HEK293 (cell line): ENCODE measurements at regions not wholly inside any gene's neighbourhood (a gene's known extent, or its start where the extent isn't known, plus 50 kb on each side); places are given as distances from the start of the nearest gene placed in this dataset.

Experiments
- CTCF ChIA-PET: fragments of 350-600 bp; formaldehyde crosslinking; extraction: SDS; loops from one replicate; lab custom pipeline; 2021; ENCODE audit warnings: antibody characterized with exemption; lab: Yijun Ruan, JAX
- POLR2A ChIA-PET: fragments of 300-600 bp; formaldehyde crosslinking; extraction: SDS; loops from one replicate; lab custom pipeline; 2020; ENCODE audit warnings: antibody characterized with exemption, inconsistent platforms; lab: Yijun Ruan, JAX
- H3K27ac ChIP-seq: fragments of 200-500 bp; sonication (Bioruptor generic); 2 replicates; pipeline ENCODE4 v1.5.1; 2014; ENCODE audit warnings: low read depth, low read length, control low read depth, inconsistent platforms; ENCODE audit errors: extremely low read depth
- H3K36me3 ChIP-seq, 2 experiments: fragments of 200-500 bp in 1 of 2; sonication (Bioruptor generic) in 1 of 2; 1 replicate in 1 of 2; 2 replicates in 1 of 2; pipeline ENCODE4 v1.5.1; 2014 to 2017; ENCODE audit warnings: inconsistent platforms in 2 of 2, low read length in 2 of 2; ENCODE audit not compliant: control insufficient read depth in 2 of 2, insufficient read depth in 1 of 2
- H3K4me1 ChIP-seq: fragments of 200-500 bp; sonication (Bioruptor generic); 2 replicates; pipeline ENCODE4 v1.5.1; 2014; ENCODE audit warnings: mild to moderate bottlenecking, low read length, inconsistent platforms; ENCODE audit not compliant: control insufficient read depth, insufficient read depth
- H3K4me3 ChIP-seq: 2 replicates; pipeline ENCODE4 v1.5.1; 2011; ENCODE audit warnings: low read depth, mild to moderate bottlenecking, control low read depth, low read length, moderate library complexity
- H3K9me3 ChIP-seq: fragments of 200-500 bp; sonication (Bioruptor generic); 2 replicates; pipeline ENCODE4 v1.5.1; 2014; ENCODE audit warnings: low read depth, low read length, inconsistent platforms; ENCODE audit not compliant: control insufficient read depth, insufficient read depth
- BCL11B ChIP-seq: fragments of 450-650 bp; formaldehyde crosslinking; IDR thresholded peaks from 2 replicates; pipeline ENCODE4 v1.5.1; 2016; ENCODE audit warnings: low read depth, missing biosample characterization, missing genetic modification characterization
- KLF1 ChIP-seq: fragments of 450-650 bp; formaldehyde crosslinking; IDR thresholded peaks from 2 replicates; pipeline ENCODE4 v1.5.1; 2016; ENCODE audit warnings: missing biosample characterization, missing genetic modification characterization
- WT1 ChIP-seq: fragments of 450-650 bp; formaldehyde crosslinking; IDR thresholded peaks from 2 replicates; pipeline ENCODE4 v1.5.1; 2016; ENCODE audit warnings: missing biosample characterization, missing genetic modification characterization
- YY1 ChIP-seq: fragments of 450-650 bp; formaldehyde crosslinking; IDR thresholded peaks from 2 replicates; pipeline ENCODE4 v1.5.1; 2018; ENCODE audit warnings: missing biosample characterization, missing genetic modification characterization
- ZNF112 ChIP-seq: fragments of 450-650 bp; formaldehyde crosslinking; IDR thresholded peaks from 2 replicates; pipeline ENCODE4 v1.5.0; 2017; ENCODE audit warnings: missing biosample characterization, missing genetic modification characterization
- ZNF214 ChIP-seq: fragments of 450-650 bp; formaldehyde crosslinking; IDR thresholded peaks from 2 replicates; pipeline ENCODE4 v1.5.1; 2017; ENCODE audit warnings: missing biosample characterization, mild to moderate bottlenecking, missing genetic modification characterization, borderline replicate concordance
- ZNF223 ChIP-seq: fragments of 450-650 bp; formaldehyde crosslinking; IDR thresholded peaks from 2 replicates; pipeline ENCODE4 v1.5.1; 2016; ENCODE audit warnings: missing biosample characterization, missing genetic modification characterization
- ZNF274 ChIP-seq, 2 experiments: fragments of 200-500 bp in 1 of 2; fragments of 450-650 bp in 1 of 2; sonication (Bioruptor generic) in 1 of 2; formaldehyde crosslinking in 1 of 2; IDR thresholded peaks; 2 replicates each; pipeline versions ENCODE4 v1.5.1 to v1.6.1; 2014 to 2016; ENCODE audit warnings: borderline replicate concordance in 1 of 2, inconsistent platforms in 1 of 2, low read length in 1 of 2, missing biosample characterization in 1 of 2, missing genetic modification characterization in 1 of 2
- ZNF335 ChIP-seq: fragments of 450-650 bp; formaldehyde crosslinking; conservative IDR thresholded peaks from 2 replicates; pipeline ENCODE4 v1.5.1; 2016; ENCODE audit warnings: missing biosample characterization, missing genetic modification characterization
- ZNF624 ChIP-seq: fragments of 450-650 bp; formaldehyde crosslinking; IDR thresholded peaks from 2 replicates; pipeline ENCODE4 v1.5.1; 2017; ENCODE audit warnings: missing biosample characterization, missing genetic modification characterization
- ZNF629 ChIP-seq: fragments of 450-650 bp; formaldehyde crosslinking; IDR thresholded peaks from 2 replicates; pipeline ENCODE4 v1.5.1; 2017; ENCODE audit warnings: missing biosample characterization, missing genetic modification characterization
- ZNF664 ChIP-seq: fragments of 450-650 bp; formaldehyde crosslinking; IDR thresholded peaks from 2 replicates; pipeline ENCODE4 v1.5.1; 2016; ENCODE audit warnings: missing biosample characterization, missing genetic modification characterization
- ZNF777 ChIP-seq: fragments of 450-650 bp; formaldehyde crosslinking; IDR thresholded peaks from 2 replicates; pipeline ENCODE4 v1.5.1; 2017; ENCODE audit warnings: missing biosample characterization, missing genetic modification characterization, borderline replicate concordance
- TF ChIP-seq, protein P1 (sequence below): fragments of 450-650 bp; formaldehyde crosslinking; IDR thresholded peaks from 2 replicates; pipeline ENCODE4 v1.5.1; 2016; ENCODE audit warnings: missing biosample characterization, missing genetic modification characterization
- TF ChIP-seq, protein P2 (sequence below): IDR thresholded peaks from 2 replicates; pipeline ENCODE4 v1.6.1; 2011; ENCODE audit warnings: mild to moderate bottlenecking, low read depth, low read length, borderline replicate concordance
- TF ChIP-seq, protein P3 (sequence below): fragments of 450-650 bp; IDR thresholded peaks from 2 replicates; pipeline ENCODE4 v1.5.1; 2018; ENCODE audit warnings: missing biosample characterization, mild to moderate bottlenecking, missing genetic modification characterization
- TF ChIP-seq, protein P4 (sequence below): fragments of 450-650 bp; formaldehyde crosslinking; IDR thresholded peaks from 2 replicates; pipeline ENCODE4 v1.5.1; 2016; ENCODE audit warnings: missing biosample characterization, missing genetic modification characterization
- TF ChIP-seq, protein P5 (sequence below): fragments of 450-650 bp; formaldehyde crosslinking; IDR thresholded peaks from 2 replicates; pipeline ENCODE4 v1.5.1; 2017; ENCODE audit warnings: missing biosample characterization, missing genetic modification characterization
- TF ChIP-seq, protein P6 (sequence below): fragments of 450-650 bp; formaldehyde crosslinking; IDR thresholded peaks from 2 replicates; pipeline ENCODE4 v1.5.1; 2016; ENCODE audit warnings: missing biosample characterization, missing genetic modification characterization

DNA sequence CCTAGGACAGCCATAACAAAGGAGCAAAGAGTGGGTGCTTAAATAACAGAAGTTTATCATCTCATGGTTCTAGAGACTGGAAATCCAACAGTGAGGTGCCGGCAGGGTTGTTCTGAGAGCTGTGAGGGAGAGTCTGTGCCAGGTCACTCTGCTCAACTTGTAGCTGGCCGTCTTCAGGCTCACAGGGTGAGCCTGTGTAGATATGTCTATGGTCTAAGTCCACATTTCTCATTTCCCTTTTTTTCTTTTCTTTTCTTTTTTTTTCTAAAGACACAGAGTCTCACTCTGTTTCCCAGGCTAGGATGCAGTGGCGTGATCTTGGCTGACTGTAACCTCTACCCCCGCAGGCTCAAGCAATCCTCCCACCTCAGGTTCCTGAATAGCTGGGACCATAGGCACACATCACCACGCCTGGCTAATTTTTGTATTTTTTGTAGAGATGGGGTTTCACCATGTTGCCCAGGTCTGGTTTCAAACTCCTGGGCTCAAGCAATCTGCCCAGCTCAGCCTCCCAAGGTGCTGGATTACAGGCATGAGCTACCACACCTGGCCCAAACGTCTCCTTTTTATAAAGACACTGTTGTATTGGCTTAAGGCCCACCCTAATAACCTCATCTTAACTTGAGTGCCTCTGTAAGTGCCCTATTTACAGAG is 142.2 kb downstream of the SP3 start (continued):
- TF ChIP-seq ZNF664 (tag by site-specific recombination) (no peak), WT1 (tag by site-specific recombination) (no peak), ZNF274 (IDR thresholded peaks at IDR 0.05; ENCODE audit: low read length) (no peak), ZNF274 (tag by site-specific recombination; IDR thresholded peaks at IDR 0.05; ENCODE audit: borderline replicate concordance) (no peak)
- TF ChIP-seq, all 188 proteins: peak for 0

DNA sequence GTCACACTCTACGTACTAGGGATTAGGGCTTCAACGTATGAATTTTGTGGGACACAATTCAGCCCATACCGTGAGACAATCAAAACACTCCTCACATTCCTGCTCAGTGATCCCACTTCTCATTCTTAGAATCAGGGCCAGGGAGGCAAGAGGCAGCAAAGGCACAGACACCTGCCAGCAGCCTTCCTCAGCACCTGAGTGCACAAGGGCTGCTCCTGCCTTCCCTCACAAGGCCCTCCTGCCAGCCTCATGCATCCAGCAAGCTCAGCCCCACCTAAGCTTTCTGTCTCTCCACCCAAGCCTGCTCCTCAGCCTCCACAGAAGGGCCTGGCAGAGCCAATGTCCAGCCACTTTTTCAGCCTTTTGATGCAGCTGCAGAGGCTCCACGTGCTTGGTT is 141.6 kb downstream of the SP3 start:
- ChIA-PET POLR2A (no interaction called here), CTCF (interaction anchor here (0.6 to 0.7 kb wide), 2 partner anchors 16 to 253 kb away, joined by 3 to 4 read pairs; no protein-coding TSS in a partner anchor)
- TF ChIP-seq ZNF335 (tag by site-specific recombination): no peak
- TF ChIP-seq, protein P1, sequence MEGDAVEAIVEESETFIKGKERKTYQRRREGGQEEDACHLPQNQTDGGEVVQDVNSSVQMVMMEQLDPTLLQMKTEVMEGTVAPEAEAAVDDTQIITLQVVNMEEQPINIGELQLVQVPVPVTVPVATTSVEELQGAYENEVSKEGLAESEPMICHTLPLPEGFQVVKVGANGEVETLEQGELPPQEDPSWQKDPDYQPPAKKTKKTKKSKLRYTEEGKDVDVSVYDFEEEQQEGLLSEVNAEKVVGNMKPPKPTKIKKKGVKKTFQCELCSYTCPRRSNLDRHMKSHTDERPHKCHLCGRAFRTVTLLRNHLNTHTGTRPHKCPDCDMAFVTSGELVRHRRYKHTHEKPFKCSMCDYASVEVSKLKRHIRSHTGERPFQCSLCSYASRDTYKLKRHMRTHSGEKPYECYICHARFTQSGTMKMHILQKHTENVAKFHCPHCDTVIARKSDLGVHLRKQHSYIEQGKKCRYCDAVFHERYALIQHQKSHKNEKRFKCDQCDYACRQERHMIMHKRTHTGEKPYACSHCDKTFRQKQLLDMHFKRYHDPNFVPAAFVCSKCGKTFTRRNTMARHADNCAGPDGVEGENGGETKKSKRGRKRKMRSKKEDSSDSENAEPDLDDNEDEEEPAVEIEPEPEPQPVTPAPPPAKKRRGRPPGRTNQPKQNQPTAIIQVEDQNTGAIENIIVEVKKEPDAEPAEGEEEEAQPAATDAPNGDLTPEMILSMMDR (tag by site-specific recombination): no peak
- TF ChIP-seq, protein P2, sequence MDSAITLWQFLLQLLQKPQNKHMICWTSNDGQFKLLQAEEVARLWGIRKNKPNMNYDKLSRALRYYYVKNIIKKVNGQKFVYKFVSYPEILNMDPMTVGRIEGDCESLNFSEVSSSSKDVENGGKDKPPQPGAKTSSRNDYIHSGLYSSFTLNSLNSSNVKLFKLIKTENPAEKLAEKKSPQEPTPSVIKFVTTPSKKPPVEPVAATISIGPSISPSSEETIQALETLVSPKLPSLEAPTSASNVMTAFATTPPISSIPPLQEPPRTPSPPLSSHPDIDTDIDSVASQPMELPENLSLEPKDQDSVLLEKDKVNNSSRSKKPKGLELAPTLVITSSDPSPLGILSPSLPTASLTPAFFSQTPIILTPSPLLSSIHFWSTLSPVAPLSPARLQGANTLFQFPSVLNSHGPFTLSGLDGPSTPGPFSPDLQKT: no peak
- TF ChIP-seq YY1 (tag by site-specific recombination): no peak
- no peak for TF ChIP-seq ZNF777 (tag by site-specific recombination)
- TF ChIP-seq, protein P3, sequence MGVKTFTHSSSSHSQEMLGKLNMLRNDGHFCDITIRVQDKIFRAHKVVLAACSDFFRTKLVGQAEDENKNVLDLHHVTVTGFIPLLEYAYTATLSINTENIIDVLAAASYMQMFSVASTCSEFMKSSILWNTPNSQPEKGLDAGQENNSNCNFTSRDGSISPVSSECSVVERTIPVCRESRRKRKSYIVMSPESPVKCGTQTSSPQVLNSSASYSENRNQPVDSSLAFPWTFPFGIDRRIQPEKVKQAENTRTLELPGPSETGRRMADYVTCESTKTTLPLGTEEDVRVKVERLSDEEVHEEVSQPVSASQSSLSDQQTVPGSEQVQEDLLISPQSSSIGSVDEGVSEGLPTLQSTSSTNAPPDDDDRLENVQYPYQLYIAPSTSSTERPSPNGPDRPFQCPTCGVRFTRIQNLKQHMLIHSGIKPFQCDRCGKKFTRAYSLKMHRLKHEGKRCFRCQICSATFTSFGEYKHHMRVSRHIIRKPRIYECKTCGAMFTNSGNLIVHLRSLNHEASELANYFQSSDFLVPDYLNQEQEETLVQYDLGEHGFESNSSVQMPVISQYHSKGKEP (tag by site-specific recombination): no peak
- TF ChIP-seq ZNF223: no peak
- TF ChIP-seq KLF1 (tag by site-specific recombination): no peak
- TF ChIP-seq ZNF624 (tag by site-specific recombination): no peak
- TF ChIP-seq ZNF214: no peak
- TF ChIP-seq ZNF629 (tag by site-specific recombination): no peak
- TF ChIP-seq, protein P4, sequence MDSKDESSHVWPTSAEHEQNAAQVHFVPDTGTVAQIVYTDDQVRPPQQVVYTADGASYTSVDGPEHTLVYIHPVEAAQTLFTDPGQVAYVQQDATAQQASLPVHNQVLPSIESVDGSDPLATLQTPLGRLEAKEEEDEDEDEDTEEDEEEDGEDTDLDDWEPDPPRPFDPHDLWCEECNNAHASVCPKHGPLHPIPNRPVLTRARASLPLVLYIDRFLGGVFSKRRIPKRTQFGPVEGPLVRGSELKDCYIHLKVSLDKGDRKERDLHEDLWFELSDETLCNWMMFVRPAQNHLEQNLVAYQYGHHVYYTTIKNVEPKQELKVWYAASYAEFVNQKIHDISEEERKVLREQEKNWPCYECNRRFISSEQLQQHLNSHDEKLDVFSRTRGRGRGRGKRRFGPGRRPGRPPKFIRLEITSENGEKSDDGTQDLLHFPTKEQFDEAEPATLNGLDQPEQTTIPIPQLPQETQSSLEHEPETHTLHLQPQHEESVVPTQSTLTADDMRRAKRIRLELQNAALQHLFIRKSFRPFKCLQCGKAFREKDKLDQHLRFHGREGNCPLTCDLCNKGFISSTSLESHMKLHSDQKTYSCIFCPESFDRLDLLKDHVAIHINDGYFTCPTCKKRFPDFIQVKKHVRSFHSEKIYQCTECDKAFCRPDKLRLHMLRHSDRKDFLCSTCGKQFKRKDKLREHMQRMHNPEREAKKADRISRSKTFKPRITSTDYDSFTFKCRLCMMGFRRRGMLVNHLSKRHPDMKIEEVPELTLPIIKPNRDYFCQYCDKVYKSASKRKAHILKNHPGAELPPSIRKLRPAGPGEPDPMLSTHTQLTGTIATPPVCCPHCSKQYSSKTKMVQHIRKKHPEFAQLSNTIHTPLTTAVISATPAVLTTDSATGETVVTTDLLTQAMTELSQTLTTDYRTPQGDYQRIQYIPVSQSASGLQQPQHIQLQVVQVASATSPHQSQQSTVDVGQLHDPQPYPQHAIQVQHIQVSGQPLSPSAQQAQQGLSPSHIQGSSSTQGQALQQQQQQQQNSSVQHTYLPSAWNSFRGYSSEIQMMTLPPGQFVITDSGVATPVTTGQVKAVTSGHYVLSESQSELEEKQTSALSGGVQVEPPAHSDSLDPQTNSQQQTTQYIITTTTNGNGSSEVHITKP: no peak
- no peak for TF ChIP-seq ZNF112 (tag by site-specific recombination)
- TF ChIP-seq, protein P5, sequence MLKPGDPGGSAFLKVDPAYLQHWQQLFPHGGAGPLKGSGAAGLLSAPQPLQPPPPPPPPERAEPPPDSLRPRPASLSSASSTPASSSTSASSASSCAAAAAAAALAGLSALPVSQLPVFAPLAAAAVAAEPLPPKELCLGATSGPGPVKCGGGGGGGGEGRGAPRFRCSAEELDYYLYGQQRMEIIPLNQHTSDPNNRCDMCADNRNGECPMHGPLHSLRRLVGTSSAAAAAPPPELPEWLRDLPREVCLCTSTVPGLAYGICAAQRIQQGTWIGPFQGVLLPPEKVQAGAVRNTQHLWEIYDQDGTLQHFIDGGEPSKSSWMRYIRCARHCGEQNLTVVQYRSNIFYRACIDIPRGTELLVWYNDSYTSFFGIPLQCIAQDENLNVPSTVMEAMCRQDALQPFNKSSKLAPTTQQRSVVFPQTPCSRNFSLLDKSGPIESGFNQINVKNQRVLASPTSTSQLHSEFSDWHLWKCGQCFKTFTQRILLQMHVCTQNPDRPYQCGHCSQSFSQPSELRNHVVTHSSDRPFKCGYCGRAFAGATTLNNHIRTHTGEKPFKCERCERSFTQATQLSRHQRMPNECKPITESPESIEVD (tag by site-specific recombination): no peak
- TF ChIP-seq, protein P6, sequence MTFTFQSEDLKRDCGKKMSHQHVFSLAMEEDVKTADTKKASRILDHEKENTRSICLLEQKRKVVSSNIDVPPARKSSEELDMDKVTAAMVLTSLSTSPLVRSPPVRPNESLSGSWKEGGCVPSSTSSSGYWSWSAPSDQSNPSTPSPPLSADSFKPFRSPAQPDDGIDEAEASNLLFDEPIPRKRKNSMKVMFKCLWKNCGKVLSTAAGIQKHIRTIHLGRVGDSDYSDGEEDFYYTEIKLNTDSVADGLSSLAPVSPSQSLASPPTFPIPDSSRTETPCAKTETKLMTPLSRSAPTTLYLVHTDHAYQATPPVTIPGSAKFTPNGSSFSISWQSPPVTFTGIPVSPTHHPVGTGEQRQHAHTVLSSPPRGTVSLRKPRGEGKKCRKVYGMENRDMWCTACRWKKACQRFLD (tag by site-specific recombination): no peak
- TF ChIP-seq BCL11B: no peak
- no peak overlapping the region for H3K27ac ChIP-seq
- H3K36me3 ChIP-seq: no peaks in the 10 kb centered on the region
- no peak overlapping the region for H3K4me3 ChIP-seq
- no peaks in the 10 kb centered on the region for H3K9me3 ChIP-seq
- H3K4me1 ChIP-seq: no peaks in the 10 kb centered on the region
